Esophagus muscularis mucosa (tissue), 3 donors: ENCODE measurements at regions not wholly inside any gene's neighbourhood (a gene's known extent, or its start where the extent isn't known, plus 50 kb on each side); places are given as distances from the start of the nearest gene placed in this dataset.

Experiments
- CTCF ChIP-seq, 3 experiments: fragments of 200-600 bp in 2 of 3; fragments of 450-650 bp in 1 of 3; sonication (generic) in 2 of 3; IDR thresholded peaks; one replicate each; pipeline ENCODE4 v1.5.1; 2017 to 2019; ENCODE audit warnings: antibody characterized with exemption in 3 of 3, mild to moderate bottlenecking in 2 of 3, moderate library complexity in 1 of 3
- POLR2A ChIP-seq: fragments of 450-650 bp; IDR thresholded peaks from one replicate; pipeline ENCODE4 v1.6.1; 2017; ENCODE audit warnings: antibody characterized with exemption, moderate library complexity, mild to moderate bottlenecking, low read depth

GRCh38 chr3:113065336-113065735, 74.6 kb downstream of the GTPBP8 start:
- TF ChIP-seq CTCF (IDR thresholded peaks at IDR 0.05) (no peak), POLR2A (no peak)
